ENCODE measurements at regions not wholly inside any gene's neighbourhood (a gene's known extent, or its start where the extent isn't known, plus 50 kb on each side); places are given as distances from the start of the nearest gene placed in this dataset.

- TF ChIP-seq EZH2 (IDR thresholded peaks at IDR 0.05; ENCODE audit: borderline replicate concordance, insufficient read depth, low read length, poor library complexity, severe bottlenecking) (no peak), POLR2AphosphoS5 (IDR thresholded peaks at IDR 0.05) (no peak), REST (IDR thresholded peaks at IDR 0.05; ENCODE audit: borderline replicate concordance) (no peak), CTCF (IDR thresholded peaks at IDR 0.05; ENCODE audit: poor library complexity, severe bottlenecking) (no peak), TAF1 (IDR thresholded peaks at IDR 0.05; ENCODE audit: low read depth) (no peak), SMC3 (conservative IDR thresholded peaks at IDR 0.05; ENCODE audit: poor library complexity) (no peak), MXI1 (conservative IDR thresholded peaks at IDR 0.05; ENCODE audit: poor library complexity, severe bottlenecking) (no peak), EP300 (conservative IDR thresholded peaks at IDR 0.05; ENCODE audit: poor library complexity, severe bottlenecking) (no peak), RAD21 (conservative IDR thresholded peaks at IDR 0.05) (no peak)
- no peak overlapping the region for H2AFZ ChIP-seq (ENCODE audit: low read depth, low read length)
- no peaks in the 10 kb centered on the region for H3K9me2 ChIP-seq (ENCODE audit: insufficient read depth, low read length)
- no peak overlapping the region for H3K9ac ChIP-seq (ENCODE audit: low read length)
- no peak overlapping the region for H3K4me2 ChIP-seq (ENCODE audit: low read length)
- H4K20me1 ChIP-seq (ENCODE audit: insufficient read depth) = no peaks in the 10 kb centered on the region
- no peaks in the 10 kb centered on the region for H3K36me3 ChIP-seq (ENCODE audit: insufficient read depth, low read length)
- no peaks in the 10 kb centered on the region for H3F3A ChIP-seq (ENCODE audit: insufficient read depth, low read length, poor library complexity, severe bottlenecking)
- no peak overlapping the region for H3K27ac ChIP-seq (ENCODE audit: low read length)
- no peaks in the 10 kb centered on the region for H3K9me3 ChIP-seq (ENCODE audit: low read length)
- no peaks in the 10 kb centered on the region for H3K27me3 ChIP-seq (ENCODE audit: insufficient read depth, low read depth, low read length)
- no peak overlapping the region for H3K4me3 ChIP-seq (ENCODE audit: low read length)
- no peaks in the 10 kb centered on the region for H3K79me2 ChIP-seq (replicated peaks; ENCODE audit: insufficient read depth, low read length)
Observed at GRCh38 chr7:54817152-54817551, 58.1 kb upstream of the SEC61G start.

- no peak overlapping the region for H2AFZ ChIP-seq (ENCODE audit: low read depth, low read length)
- TF ChIP-seq CTCF (IDR thresholded peaks at IDR 0.05; ENCODE audit: poor library complexity, severe bottlenecking) = no peak
- no peak for TF ChIP-seq RAD21 (conservative IDR thresholded peaks at IDR 0.05)
- no peak for TF ChIP-seq SMC3 (conservative IDR thresholded peaks at IDR 0.05; ENCODE audit: poor library complexity)
- no peak for TF ChIP-seq EZH2 (IDR thresholded peaks at IDR 0.05; ENCODE audit: borderline replicate concordance, insufficient read depth, low read length, poor library complexity, severe bottlenecking)
- TF ChIP-seq POLR2AphosphoS5 (IDR thresholded peaks at IDR 0.05) = no peak
- TF ChIP-seq MXI1 (conservative IDR thresholded peaks at IDR 0.05; ENCODE audit: poor library complexity, severe bottlenecking) = no peak
- no peak for TF ChIP-seq REST (IDR thresholded peaks at IDR 0.05; ENCODE audit: borderline replicate concordance)
- H3K9me2 ChIP-seq (ENCODE audit: insufficient read depth, low read length) = no peaks in the 10 kb centered on the region
- H3F3A ChIP-seq (ENCODE audit: insufficient read depth, low read length, poor library complexity, severe bottlenecking) = no peaks in the 10 kb centered on the region
- H3K9ac ChIP-seq (ENCODE audit: low read length) = no peak overlapping the region
- H3K27ac ChIP-seq (ENCODE audit: low read length) = no peak overlapping the region
- H3K79me2 ChIP-seq (replicated peaks; ENCODE audit: insufficient read depth, low read length) = no peaks in the 10 kb centered on the region
- no peak overlapping the region for H3K4me3 ChIP-seq (ENCODE audit: low read length)
- no peaks in the 10 kb centered on the region for H3K27me3 ChIP-seq (ENCODE audit: insufficient read depth, low read depth, low read length)
- H4K20me1 ChIP-seq (ENCODE audit: insufficient read depth) = no peaks in the 10 kb centered on the region
- no peaks in the 10 kb centered on the region for H3K9me3 ChIP-seq (ENCODE audit: low read length)
- no peaks in the 10 kb centered on the region for H3K36me3 ChIP-seq (ENCODE audit: insufficient read depth, low read length)
- no peak overlapping the region for H3K4me2 ChIP-seq (ENCODE audit: low read length)
Observed at GRCh38 chr7:54823776-54824175, 64.8 kb upstream of the SEC61G start.
